ENCODE measurements at regions not wholly inside any gene's neighbourhood (a gene's known extent, or its start where the extent isn't known, plus 50 kb on each side); places are given as distances from the start of the nearest gene placed in this dataset.

- no peak for TF ChIP-seq POLR2AphosphoS5 (IDR thresholded peaks at IDR 0.05; ENCODE audit: borderline replicate concordance, low read depth, low read length)
- TF ChIP-seq EZH2 (IDR thresholded peaks at IDR 0.05): no peak
- no peak for TF ChIP-seq FOXP2 (optimal IDR thresholded peaks at IDR 0.05; ENCODE audit: control extremely low read depth, extremely low read length, insufficient read depth)
Measured at GRCh38 chr1:199529324-199529723, 498.2 kb upstream of the NR5A2 start.

All from SK-N-MC (cell line).